ENCODE measurements at regions not wholly inside any gene's neighbourhood (a gene's known extent, or its start where the extent isn't known, plus 50 kb on each side); places are given as distances from the start of the nearest gene placed in this dataset.

DNA sequence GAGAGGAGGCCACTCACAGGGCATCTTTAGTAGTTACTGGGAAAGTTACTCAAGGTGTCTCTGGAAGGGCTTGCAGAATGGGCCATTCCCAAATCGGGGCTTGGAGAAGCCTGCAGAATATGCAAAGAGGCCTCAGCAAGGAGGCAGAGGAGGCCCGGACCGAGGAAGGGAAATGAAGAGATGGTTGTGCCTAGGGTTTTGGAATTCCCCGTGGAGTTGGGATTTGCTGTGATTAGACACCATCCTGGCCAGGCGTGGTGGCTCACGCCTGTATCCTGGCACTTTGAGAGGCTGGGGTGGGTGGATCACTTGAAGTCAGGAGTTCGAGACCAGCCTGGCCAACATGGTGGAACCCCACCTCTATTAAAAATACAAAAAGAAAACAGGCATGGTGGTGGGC, 193.0 kb downstream of the IRF8 start:
- no peak for DNase-seq (ENCODE audit: low read depth)

DNA sequence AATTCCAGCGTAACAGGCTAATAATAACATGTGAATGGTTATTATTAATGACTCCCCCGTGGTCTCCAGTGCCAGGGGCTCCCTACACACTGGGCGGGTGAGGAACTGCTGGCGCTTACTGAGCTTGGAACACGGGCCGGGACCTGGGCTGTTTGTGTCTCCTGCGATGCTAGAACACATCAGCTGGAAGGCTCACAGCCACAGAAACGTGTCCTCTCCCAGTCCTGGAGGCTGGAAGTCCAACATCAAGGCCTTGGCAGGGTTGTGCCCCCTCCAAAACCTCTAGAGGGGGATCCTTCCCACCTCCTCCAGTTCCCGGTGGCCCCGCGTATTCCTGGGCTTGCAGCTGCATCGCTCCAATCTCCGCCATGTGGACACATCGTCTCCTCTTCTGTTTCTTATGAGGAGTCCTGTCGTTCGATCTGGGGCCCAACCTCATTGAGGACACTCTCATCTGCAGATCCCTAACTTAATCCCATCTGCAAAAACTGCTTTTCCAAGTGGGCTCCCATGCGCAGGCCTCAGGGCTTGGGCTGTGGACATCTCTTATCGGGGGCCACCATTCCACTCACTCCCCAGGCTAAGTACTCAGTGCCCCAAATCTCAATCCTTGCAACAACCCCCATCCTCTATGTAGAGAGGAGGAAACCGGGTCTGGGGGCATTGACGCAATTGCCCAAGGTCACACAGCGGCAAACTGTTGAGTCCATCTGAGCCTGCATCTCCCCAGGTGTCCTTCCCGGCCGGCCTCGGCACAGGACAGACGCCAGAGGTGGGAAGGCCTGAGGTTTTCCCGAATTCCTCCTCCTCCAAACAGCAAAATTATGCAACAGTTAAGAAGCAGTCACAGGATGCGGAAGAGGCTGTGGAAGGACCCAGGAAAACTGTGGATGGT, 193.9 kb downstream of the IRF8 start:
- DNase-seq (ENCODE audit: low read depth): no peak

- no peak for DNase-seq (ENCODE audit: low read depth)
Measured at GRCh38 chr16:86093801-86094750, 195.1 kb downstream of the IRF8 start.

GRCh38 chr16:86095131-86095752, 196.3 kb downstream of the IRF8 start:
- no peak for DNase-seq (ENCODE audit: low read depth)

DNA sequence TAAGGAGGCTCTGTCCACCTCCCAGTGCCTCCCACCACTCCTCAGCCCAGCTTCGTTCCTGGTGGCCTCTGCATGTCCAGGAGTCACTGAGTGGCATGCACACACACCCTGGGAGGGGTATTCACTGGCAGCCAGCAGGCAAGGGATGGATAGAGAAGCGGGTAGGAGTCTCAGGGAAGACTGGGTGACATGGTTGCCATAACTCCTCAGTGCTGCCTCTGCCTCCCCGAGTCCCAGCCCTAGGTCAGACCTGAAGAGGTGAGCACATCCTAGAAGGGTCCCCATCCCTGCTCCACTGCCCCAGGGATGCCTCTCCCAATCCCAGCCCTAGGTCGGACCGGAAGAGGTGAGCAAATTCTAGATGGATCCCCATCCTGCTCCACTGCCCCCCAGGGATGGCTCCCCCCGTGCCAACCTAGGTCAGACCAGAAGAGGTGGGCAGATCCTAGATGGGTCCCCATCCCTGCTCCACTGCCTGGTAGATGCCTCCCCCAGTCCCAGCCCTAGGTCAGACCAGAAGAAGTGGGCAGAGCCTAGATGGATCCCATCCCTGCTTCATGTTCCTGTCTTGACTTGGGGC, 197.0 kb downstream of the IRF8 start:
- no peak for DNase-seq (ENCODE audit: low read depth)

- DNase-seq (ENCODE audit: low read depth): no peak
Measured at GRCh38 chr16:86096850-86097249, 197.9 kb downstream of the IRF8 start.

- no peak for DNase-seq (ENCODE audit: low read depth)
Measured at GRCh38 chr16:86099326-86099725, 200.4 kb downstream of the IRF8 start.

DNA sequence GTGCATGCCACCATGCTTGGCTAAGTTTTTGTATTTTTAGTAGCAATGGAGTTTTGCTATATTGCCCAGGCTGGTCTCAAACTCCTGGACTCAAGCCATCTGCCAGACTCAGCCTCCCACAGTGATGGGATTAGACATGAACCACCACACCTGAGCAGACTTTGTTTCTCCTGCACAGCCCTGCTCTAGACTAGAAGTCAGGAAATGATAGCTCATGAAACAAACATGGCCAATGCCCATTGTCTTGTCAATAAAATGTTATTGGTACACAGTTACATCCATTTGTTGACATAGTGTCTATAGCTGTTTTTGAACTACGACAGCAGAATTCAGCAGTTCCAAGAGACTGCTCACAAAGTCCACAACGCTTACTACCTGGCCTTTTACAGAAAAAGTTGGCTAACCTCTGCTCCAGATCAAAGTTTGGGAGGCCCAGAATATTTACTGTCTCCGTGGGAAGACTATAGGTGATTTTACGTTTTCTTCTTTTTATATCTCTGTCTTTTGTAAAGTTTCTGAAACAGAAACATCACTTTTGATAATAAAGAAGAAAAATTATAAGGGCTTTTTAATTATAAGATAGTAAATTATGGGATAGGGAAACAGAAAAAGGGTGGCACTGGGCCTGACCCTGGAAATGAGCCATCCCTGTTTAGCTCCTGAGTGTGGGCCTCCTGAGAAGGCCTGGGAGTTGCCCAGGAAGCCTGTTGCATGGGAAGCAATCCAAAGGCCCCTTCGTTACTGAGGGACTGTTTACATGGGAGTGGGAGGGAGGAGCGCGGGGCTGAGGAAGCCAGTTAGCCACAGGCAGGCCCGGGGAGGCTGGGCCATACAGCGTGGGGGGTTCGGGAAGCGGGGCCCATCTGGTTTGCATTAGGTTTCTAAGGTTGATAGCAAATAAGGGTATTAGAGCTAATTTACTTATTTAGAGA, 201.5 kb downstream of the IRF8 start:
- no peak for DNase-seq (ENCODE audit: low read depth)

- no peak for DNase-seq (ENCODE audit: low read depth)
Measured at GRCh38 chr16:86101137-86101896, 202.4 kb downstream of the IRF8 start.

DNA sequence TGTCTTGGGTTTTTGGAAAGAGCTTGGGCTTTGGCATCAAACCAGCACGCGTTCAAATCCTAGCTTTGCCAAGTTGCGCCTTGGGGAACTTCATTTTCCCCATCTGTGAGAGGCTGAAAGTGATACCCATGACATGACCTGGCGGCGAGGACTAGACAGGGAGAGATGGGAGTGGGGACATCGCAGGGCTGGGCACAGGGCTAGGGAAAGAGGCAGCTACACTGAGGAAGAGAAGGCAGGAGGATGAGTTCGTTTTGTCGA, 202.9 kb downstream of the IRF8 start:
- DNase-seq (ENCODE audit: low read depth): no peak

DNA sequence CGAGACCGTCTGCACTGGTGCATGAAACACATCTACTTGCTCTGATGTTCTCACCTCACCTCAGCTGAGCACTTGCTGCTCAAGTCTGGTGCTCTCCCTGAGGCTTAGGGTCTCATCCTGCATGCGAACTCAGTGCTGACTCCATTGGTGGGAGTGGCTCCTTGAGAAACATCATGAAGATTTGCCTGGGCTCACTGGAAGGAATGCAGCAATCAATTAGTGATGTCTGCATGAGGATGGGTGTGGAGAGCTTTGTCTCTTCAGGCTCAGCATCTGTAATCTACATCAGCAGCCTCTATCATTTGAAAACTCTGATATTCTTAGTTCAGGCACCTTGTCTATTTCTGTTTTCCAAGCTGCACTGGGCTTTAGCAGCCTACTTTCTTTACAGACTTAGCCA, 204.4 kb downstream of the IRF8 start:
- DNase-seq (ENCODE audit: low read depth): no peak

DNA sequence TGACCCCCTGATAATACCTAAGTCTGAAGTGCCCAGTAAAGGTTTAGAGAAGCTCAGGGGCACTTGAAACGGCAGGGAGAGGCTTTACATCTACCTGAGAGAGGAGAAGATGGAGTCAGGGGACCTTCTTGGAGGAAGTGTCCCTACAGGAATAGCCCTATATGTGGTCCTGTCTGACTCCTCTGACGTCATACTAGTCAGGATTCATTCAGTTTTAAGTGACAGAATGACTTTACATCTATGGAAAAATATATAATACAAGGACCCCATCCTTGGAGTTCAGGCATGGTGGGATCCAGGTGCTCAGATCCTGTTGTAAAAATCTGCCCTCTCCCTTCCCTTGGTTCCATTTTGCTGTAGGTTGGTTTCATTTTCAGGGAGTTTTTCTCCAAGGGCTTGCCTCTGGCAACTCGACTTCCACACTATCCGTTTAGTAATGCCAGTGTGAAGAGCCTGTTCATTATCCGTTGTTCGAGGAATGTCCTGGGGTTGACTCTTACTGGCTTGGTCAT, 205.6 kb downstream of the IRF8 start:
- DNase-seq (ENCODE audit: low read depth): no peak

GRCh38 chr16:86107215-86107825, 208.4 kb downstream of the IRF8 start:
- no peak for DNase-seq (ENCODE audit: low read depth)

- DNase-seq (ENCODE audit: low read depth): no peak
Measured at GRCh38 chr16:86108062-86108461, 209.1 kb downstream of the IRF8 start.

- no peak for DNase-seq (ENCODE audit: low read depth)
Measured at GRCh38 chr16:86110134-86110533, 211.2 kb downstream of the IRF8 start.

DNA sequence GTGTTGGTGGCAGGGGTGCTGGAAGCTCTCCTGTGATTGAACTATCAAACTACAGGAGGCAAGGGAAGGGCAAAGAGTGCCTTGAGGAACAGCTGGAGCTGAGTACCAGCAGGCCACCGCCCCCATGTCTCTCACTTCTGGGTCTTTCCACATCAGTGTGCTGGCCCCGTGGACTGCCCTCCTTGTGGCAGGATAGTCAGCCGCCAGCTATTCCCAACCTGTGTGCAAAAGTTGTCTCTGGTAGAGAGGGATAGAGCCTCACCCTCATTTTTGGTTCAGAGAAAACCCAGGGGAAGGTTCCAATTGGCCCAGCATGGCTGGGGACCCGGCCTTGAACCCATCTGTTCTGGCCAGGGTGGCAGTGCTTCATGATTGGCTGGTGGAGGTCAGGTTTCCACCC, 211.8 kb downstream of the IRF8 start:
- no peak for DNase-seq (ENCODE audit: low read depth)

- DNase-seq (ENCODE audit: low read depth): no peak
Measured at GRCh38 chr16:86112178-86112577, 213.2 kb downstream of the IRF8 start.

- DNase-seq (ENCODE audit: low read depth): no peak
Measured at GRCh38 chr16:86117235-86117634, 218.3 kb downstream of the IRF8 start.

- no peak for DNase-seq (ENCODE audit: low read depth)
Measured at GRCh38 chr16:86117756-86118155, 218.8 kb downstream of the IRF8 start.

Data from activated T-helper 1 cell treated with Interleukin-2 at 50 U/mL for 16 hours (primary cell).